ENCODE measurements at regions not wholly inside any gene's neighbourhood (a gene's known extent, or its start where the extent isn't known, plus 50 kb on each side); places are given as distances from the start of the nearest gene placed in this dataset.

GRCh38 chr15:95715116-95715903 lies 615.2 kb upstream of the NR2F2 start:
- intact Hi-C loops (cut with micrococcal nuclease; ENCODE audit: unreplicated experiment), result no loop called here
- Histone ChIP-seq H3K4me3 (ENCODE audit: low read depth, low read length, poor library complexity, severe bottlenecking) (no peak overlapping the region), H3K27me3 (replicated peaks; ENCODE audit: insufficient read depth, low read depth, low read length, poor library complexity) (no peaks in the 10 kb centered on the region), H3K9me3 (ENCODE audit: low read depth, low read length, poor library complexity, severe bottlenecking) (no peaks in the 10 kb centered on the region), H3K27ac (ENCODE audit: low read depth, low read length, poor library complexity, severe bottlenecking) (no peak overlapping the region), H3K4me1 (ENCODE audit: insufficient read depth, low read length, poor library complexity, severe bottlenecking) (no peaks in the 10 kb centered on the region), H3K36me3 (ENCODE audit: insufficient read depth, low read length, poor library complexity, severe bottlenecking) (no peaks in the 10 kb centered on the region)
- TF ChIP-seq EZH2 (IDR thresholded peaks at IDR 0.05; ENCODE audit: borderline replicate concordance, low read depth, low read length, poor library complexity, severe bottlenecking), result no peak
- TF ChIP-seq CTCF (conservative IDR thresholded peaks at IDR 0.05; ENCODE audit: low read depth, low read length), result no peak
- ChIA-PET CTCF (no interaction called here), POLR2A (ENCODE audit: low non-redundant PET) (no interaction called here)
- no TSS peak for BruUV-seq (replicated peaks)
- DNase-seq (ENCODE audit: low spot score), result no peak

GRCh38 chr15:95715906-95716656 lies 614.4 kb upstream of the NR2F2 start:
- Histone ChIP-seq H3K27me3 (replicated peaks; ENCODE audit: insufficient read depth, low read depth, low read length, poor library complexity) (no peaks in the 10 kb centered on the region), H3K36me3 (ENCODE audit: insufficient read depth, low read length, poor library complexity, severe bottlenecking) (no peaks in the 10 kb centered on the region), H3K4me3 (ENCODE audit: low read depth, low read length, poor library complexity, severe bottlenecking) (no peak overlapping the region), H3K4me1 (ENCODE audit: insufficient read depth, low read length, poor library complexity, severe bottlenecking) (no peaks in the 10 kb centered on the region), H3K27ac (ENCODE audit: low read depth, low read length, poor library complexity, severe bottlenecking) (no peak overlapping the region), H3K9me3 (ENCODE audit: low read depth, low read length, poor library complexity, severe bottlenecking) (no peaks in the 10 kb centered on the region)
- POLR2A ChIA-PET (ENCODE audit: low non-redundant PET), result no interaction called here
- TF ChIP-seq EZH2 (IDR thresholded peaks at IDR 0.05; ENCODE audit: borderline replicate concordance, low read depth, low read length, poor library complexity, severe bottlenecking), result no peak
- TF ChIP-seq CTCF (conservative IDR thresholded peaks at IDR 0.05; ENCODE audit: low read depth, low read length), result no peak
- BruUV-seq (replicated peaks), result no TSS peak
- CTCF ChIA-PET, result no interaction called here
- peak; percentile 12 for DNase-seq (ENCODE audit: low spot score)
- intact Hi-C loops (cut with micrococcal nuclease; ENCODE audit: unreplicated experiment), result no loop called here

DNA sequence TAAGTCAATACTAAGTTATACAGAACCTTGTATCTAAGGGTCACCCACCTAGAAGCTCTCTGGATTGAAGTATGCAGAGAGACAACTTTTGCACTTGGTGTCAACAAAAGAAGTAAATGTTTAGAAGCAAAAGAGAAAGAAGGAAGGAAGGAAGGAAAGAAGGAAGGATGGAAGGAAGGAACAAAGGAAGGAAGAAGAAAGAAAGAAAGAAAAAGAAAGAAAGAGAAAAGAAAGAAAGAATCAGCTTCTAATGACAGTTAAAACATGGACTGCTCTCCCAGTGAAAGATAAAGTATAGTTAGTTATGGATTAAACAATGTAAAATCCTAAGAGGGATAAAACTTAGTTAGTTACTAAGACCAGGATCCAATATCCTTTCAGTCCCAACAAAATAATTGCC lies 613.8 kb upstream of the NR2F2 start:
- CTCF ChIA-PET, result no interaction called here
- no peaks in the 10 kb centered on the region for H3K4me1 ChIP-seq (ENCODE audit: insufficient read depth, low read length, poor library complexity, severe bottlenecking)
- intact Hi-C loops (cut with micrococcal nuclease; ENCODE audit: unreplicated experiment), result no loop called here
- POLR2A ChIA-PET (ENCODE audit: low non-redundant PET), result no interaction called here
- no peak overlapping the region for H3K27ac ChIP-seq (ENCODE audit: low read depth, low read length, poor library complexity, severe bottlenecking)
- H3K4me3 ChIP-seq (ENCODE audit: low read depth, low read length, poor library complexity, severe bottlenecking), result no peak overlapping the region
- BruUV-seq (replicated peaks), result no TSS peak
- TF ChIP-seq EZH2 (IDR thresholded peaks at IDR 0.05; ENCODE audit: borderline replicate concordance, low read depth, low read length, poor library complexity, severe bottlenecking), result no peak
- no peak for TF ChIP-seq CTCF (conservative IDR thresholded peaks at IDR 0.05; ENCODE audit: low read depth, low read length)
- no peaks in the 10 kb centered on the region for H3K9me3 ChIP-seq (ENCODE audit: low read depth, low read length, poor library complexity, severe bottlenecking)
- no peak for DNase-seq (ENCODE audit: low spot score)
- H3K36me3 ChIP-seq (ENCODE audit: insufficient read depth, low read length, poor library complexity, severe bottlenecking), result no peaks in the 10 kb centered on the region
- H3K27me3 ChIP-seq (replicated peaks; ENCODE audit: insufficient read depth, low read depth, low read length, poor library complexity), result no peaks in the 10 kb centered on the region
